GM06990 (cell line): ENCODE measurements at regions not wholly inside any gene's neighbourhood (a gene's known extent, or its start where the extent isn't known, plus 50 kb on each side); places are given as distances from the start of the nearest gene placed in this dataset.

ENCODE experiments used
- DNase-seq: peaks from one replicate; pipeline ENCODE4 v3.0.0-alpha.2; 2011; ENCODE audit not compliant: insufficient read length; ENCODE audit errors: extremely low read depth
- H3K27me3 ChIP-seq: replicated peaks from 2 replicates; pipeline ENCODE4 v1.6.0; 2011; ENCODE audit warnings: low read length; ENCODE audit not compliant: control insufficient read depth, insufficient read depth
- H3K36me3 ChIP-seq: 2 replicates; pipeline ENCODE4 v1.5.1; 2011; ENCODE audit warnings: low read length; ENCODE audit not compliant: control insufficient read depth, insufficient read depth
- H3K4me3 ChIP-seq: replicated peaks from 2 replicates; pipeline ENCODE4 v1.5.1; 2011; ENCODE audit warnings: low read depth, mild to moderate bottlenecking, control low read depth, low read length
- CTCF ChIP-seq: IDR thresholded peaks from 2 replicates; pipeline ENCODE4 v1.5.1; 2011; ENCODE audit warnings: low read length, control low read depth, mild to moderate bottlenecking, inconsistent platforms; ENCODE audit not compliant: insufficient read depth, poor library complexity, severe bottlenecking

GRCh38 chr7:113783403-113783802 is 135.4 kb downstream of the PPP1R3A start:
- TF ChIP-seq CTCF, result no peak
- H3K27me3 ChIP-seq, result no peaks in the 10 kb centered on the region
- no peak for DNase-seq
- no peaks in the 10 kb centered on the region for H3K36me3 ChIP-seq
- H3K4me3 ChIP-seq, result no peak overlapping the region

DNA sequence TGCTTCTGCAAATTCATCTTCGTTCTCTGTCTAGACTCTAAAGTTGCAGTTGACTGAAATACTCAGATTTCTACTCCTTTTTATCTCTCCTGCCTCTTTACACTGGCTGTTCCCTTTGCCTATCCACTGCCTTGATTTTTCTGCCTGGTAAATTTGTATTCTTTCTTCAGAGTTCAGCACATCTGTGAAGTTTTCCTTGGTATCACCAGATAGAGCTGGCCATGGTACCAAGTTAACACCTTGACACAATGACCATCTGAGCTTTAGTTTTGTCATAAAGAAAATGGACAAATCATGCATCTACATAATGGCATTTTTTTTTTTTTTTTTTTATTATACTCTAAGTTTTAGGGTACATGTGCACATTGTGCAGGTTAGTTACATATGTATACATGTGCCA is 143.0 kb downstream of the PPP1R3A start:
- Histone ChIP-seq H3K36me3 (no peaks in the 10 kb centered on the region), H3K27me3 (no peaks in the 10 kb centered on the region), H3K4me3 (no peak overlapping the region)
- TF ChIP-seq CTCF, result no peak
- no peak for DNase-seq

DNA sequence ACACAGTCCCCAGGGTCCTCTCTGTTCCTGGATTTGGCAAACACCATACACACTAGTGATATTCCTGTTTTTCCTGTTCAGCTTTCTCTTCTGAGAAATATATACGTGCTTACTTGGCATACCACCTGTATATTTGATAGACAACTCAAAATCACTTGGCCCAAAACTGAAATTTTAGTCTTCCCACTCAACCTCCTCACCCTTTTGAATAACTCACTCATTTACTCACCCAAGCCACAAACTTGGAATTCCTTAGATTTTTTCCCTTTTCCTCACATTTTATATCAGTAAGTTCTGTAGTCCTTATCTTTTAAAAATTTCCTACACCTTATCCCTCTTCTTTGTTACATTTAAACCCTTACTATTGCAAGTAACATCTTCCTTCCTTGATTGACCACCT is 143.4 kb downstream of the PPP1R3A start:
- DNase-seq, result no peak
- TF ChIP-seq CTCF, result no peak
- Histone ChIP-seq H3K27me3 (no peaks in the 10 kb centered on the region), H3K36me3 (no peaks in the 10 kb centered on the region), H3K4me3 (no peak overlapping the region)

DNA sequence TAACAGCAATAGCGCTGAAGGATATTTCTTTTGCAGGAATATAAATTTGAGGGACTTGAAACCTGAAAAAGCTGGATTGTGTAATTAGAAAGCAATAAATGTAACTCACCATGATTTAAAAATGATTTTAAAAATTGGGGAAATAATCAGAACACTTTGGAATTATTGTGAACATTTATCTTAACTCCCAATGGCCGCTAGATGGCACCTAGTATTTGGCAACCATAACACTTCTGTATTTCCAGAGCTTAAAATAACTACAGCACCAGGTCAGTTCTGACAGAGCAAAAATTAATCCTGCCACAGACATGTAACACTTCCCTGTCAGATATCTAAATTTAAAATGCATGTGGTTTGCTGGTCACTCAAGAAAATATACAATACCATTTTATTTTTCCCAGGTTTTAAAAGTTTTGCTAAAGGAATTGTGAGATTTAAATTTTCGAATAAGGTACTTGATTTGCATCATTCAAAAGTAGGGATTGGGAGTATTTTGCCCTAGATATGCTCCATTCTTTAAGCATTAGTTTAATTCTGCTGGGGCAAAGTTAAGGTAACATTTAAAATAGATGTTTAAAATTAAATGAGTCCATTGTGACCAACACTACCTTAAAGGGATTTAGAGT is 144.5 kb downstream of the PPP1R3A start:
- peak; percentile 73 for TF ChIP-seq CTCF
- no peaks in the 10 kb centered on the region for H3K36me3 ChIP-seq
- no peaks in the 10 kb centered on the region for H3K27me3 ChIP-seq
- no peak for DNase-seq
- H3K4me3 ChIP-seq, result no peak overlapping the region

- no peak for DNase-seq
- no peaks in the 10 kb centered on the region for H3K36me3 ChIP-seq
- TF ChIP-seq CTCF, result no peak
- H3K27me3 ChIP-seq, result no peaks in the 10 kb centered on the region
- H3K4me3 ChIP-seq, result no peak overlapping the region
Observed at GRCh38 chr7:113770146-113770738, 148.6 kb downstream of the PPP1R3A start.
